SU-DHL-6 (cell line): ENCODE measurements at regions not wholly inside any gene's neighbourhood (a gene's known extent, or its start where the extent isn't known, plus 50 kb on each side); places are given as distances from the start of the nearest gene placed in this dataset.

ENCODE experiments used
- H2AFZ ChIP-seq: fragments of 200-600 bp; sonication (generic); 2 replicates; pipeline ENCODE4 v1.6.1; 2014; ENCODE audit warnings: low read depth, mild to moderate bottlenecking, moderate library complexity, mixed read lengths, antibody characterized with exemption, low read length; ENCODE audit not compliant: severe bottlenecking
- H3F3A ChIP-seq: fragments of 200-600 bp; shearing (Covaris generic); 2 replicates; pipeline ENCODE4 v1.6.0; 2016; ENCODE audit warnings: antibody characterized with exemption, mild to moderate bottlenecking; ENCODE audit not compliant: insufficient read depth
- H3K27ac ChIP-seq: fragments of 200-600 bp; sonication (generic); 2 replicates; pipeline ENCODE4 v1.5.1; 2016; ENCODE audit warnings: low read depth, mild to moderate bottlenecking, low read length, moderate library complexity, mixed read lengths
- H3K27me3 ChIP-seq: fragments of 200-600 bp; sonication (generic), shearing (Covaris generic); 2 replicates; pipeline ENCODE4 v1.6.0; 2014; ENCODE audit warnings: mild to moderate bottlenecking, low read length
- H3K36me3 ChIP-seq: fragments of 200-600 bp; sonication (generic); 2 replicates; pipeline ENCODE4 v1.6.1; 2014; ENCODE audit warnings: mild to moderate bottlenecking, low read length, mixed read lengths
- H3K4me2 ChIP-seq: fragments of 300-600, 200-600 bp; shearing (Covaris generic), sonication (generic); 2 replicates; pipeline ENCODE4 v1.6.0; 2014; ENCODE audit warnings: low read length, low read depth, mild to moderate bottlenecking; ENCODE audit not compliant: poor library complexity, severe bottlenecking
- H3K4me3 ChIP-seq: fragments of 200-600 bp; sonication (generic); 2 replicates; pipeline ENCODE4 v1.5.1; 2014; ENCODE audit warnings: antibody characterized with exemption, low read length, mild to moderate bottlenecking, mixed read lengths; ENCODE audit not compliant: insufficient read depth, poor library complexity, severe bottlenecking
- H3K79me2 ChIP-seq: fragments of 200-600 bp; sonication (generic); 2 replicates; pipeline ENCODE4 v1.6.1; 2014; ENCODE audit warnings: mild to moderate bottlenecking, low read length, moderate library complexity; ENCODE audit not compliant: insufficient read depth
- H3K9ac ChIP-seq: fragments of 200-600 bp; sonication (generic); 2 replicates; pipeline ENCODE4 v1.7.0; 2014; ENCODE audit warnings: mild to moderate bottlenecking, low read length
- H3K9me2 ChIP-seq: fragments of 200-600 bp; sonication (generic); replicated peaks from 2 replicates; pipeline ENCODE4 v1.6.1; 2014; ENCODE audit warnings: low read length; ENCODE audit not compliant: insufficient read depth
- H3K9me3 ChIP-seq: fragments of 200-600 bp; sonication (generic); 2 replicates; pipeline ENCODE4 v1.6.1; 2014; ENCODE audit warnings: low read length, mixed read lengths; ENCODE audit not compliant: insufficient read depth
- H4K20me1 ChIP-seq: fragments of 200-600 bp; sonication (generic); 2 replicates; pipeline ENCODE4 v1.6.1; 2014; ENCODE audit warnings: low read depth, mild to moderate bottlenecking, antibody characterized with exemption, low read length, moderate library complexity, mixed read lengths
- EZH2phosphoT487 ChIP-seq: fragments of 200-600 bp; sonication (generic), shearing (Covaris generic); conservative IDR thresholded peaks from 2 replicates; pipeline ENCODE4 v1.6.1; 2018; ENCODE audit warnings: mild to moderate bottlenecking, antibody characterized with exemption, low read length, moderate library complexity, mixed read lengths
- TF ChIP-seq, protein P1 (sequence below): fragments of 200-600 bp; sonication (generic); IDR thresholded peaks from one replicate; pipeline ENCODE4 v1.5.1; 2017; ENCODE audit warnings: antibody characterized with exemption, mild to moderate bottlenecking, low read length, moderate library complexity; ENCODE audit not compliant: insufficient read depth, poor library complexity, severe bottlenecking

DNA sequence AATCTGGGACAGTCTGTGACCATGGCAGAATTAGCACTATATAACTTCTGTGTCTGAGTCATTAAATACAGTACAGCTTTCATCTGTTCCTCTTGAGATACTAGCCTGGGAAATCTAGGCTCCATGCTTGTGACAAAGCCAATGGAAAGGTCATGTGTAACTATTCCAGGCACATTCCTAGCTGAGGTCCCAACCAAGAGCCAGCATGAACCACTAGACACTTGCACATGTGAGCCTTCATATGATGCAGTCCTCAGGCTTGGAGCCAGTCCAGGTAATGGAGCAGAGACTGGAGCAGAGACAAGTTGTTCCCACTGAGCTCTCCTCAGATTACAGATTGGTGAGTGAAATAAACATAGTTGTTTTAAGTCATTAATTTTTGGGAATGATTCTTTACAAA lies 412.4 kb upstream of the ZNF462 start:
- Histone ChIP-seq H4K20me1 (no peaks in the 10 kb centered on the region), H3K36me3 (no peaks in the 10 kb centered on the region), H3K4me3 (no peak overlapping the region), H3K79me2 (no peaks in the 10 kb centered on the region), H2AFZ (no peak overlapping the region), H3K27ac (no peak overlapping the region), H3K9me3 (no peaks in the 10 kb centered on the region), H3F3A (no peaks in the 10 kb centered on the region), H3K9me2 (no peaks in the 10 kb centered on the region), H3K4me2 (no peak overlapping the region), H3K9ac (no peak overlapping the region), H3K27me3 (no peaks in the 10 kb centered on the region)
- TF ChIP-seq EZH2phosphoT487, result no peak
- TF ChIP-seq, protein P1, sequence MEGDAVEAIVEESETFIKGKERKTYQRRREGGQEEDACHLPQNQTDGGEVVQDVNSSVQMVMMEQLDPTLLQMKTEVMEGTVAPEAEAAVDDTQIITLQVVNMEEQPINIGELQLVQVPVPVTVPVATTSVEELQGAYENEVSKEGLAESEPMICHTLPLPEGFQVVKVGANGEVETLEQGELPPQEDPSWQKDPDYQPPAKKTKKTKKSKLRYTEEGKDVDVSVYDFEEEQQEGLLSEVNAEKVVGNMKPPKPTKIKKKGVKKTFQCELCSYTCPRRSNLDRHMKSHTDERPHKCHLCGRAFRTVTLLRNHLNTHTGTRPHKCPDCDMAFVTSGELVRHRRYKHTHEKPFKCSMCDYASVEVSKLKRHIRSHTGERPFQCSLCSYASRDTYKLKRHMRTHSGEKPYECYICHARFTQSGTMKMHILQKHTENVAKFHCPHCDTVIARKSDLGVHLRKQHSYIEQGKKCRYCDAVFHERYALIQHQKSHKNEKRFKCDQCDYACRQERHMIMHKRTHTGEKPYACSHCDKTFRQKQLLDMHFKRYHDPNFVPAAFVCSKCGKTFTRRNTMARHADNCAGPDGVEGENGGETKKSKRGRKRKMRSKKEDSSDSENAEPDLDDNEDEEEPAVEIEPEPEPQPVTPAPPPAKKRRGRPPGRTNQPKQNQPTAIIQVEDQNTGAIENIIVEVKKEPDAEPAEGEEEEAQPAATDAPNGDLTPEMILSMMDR, result no peak

GRCh38 chr9:106451223-106451622 lies 411.7 kb upstream of the ZNF462 start:
- Histone ChIP-seq H3K4me2 (no peak overlapping the region), H3K27ac (no peak overlapping the region), H3K27me3 (no peaks in the 10 kb centered on the region), H3K79me2 (no peaks in the 10 kb centered on the region), H4K20me1 (no peaks in the 10 kb centered on the region), H3K36me3 (no peaks in the 10 kb centered on the region), H3F3A (no peaks in the 10 kb centered on the region), H3K9ac (no peak overlapping the region), H3K4me3 (no peak overlapping the region), H3K9me2 (no peaks in the 10 kb centered on the region), H3K9me3 (no peaks in the 10 kb centered on the region), H2AFZ (no peak overlapping the region)
- TF ChIP-seq EZH2phosphoT487, result no peak
- TF ChIP-seq, protein P1, result no peak

- Histone ChIP-seq H2AFZ (no peak overlapping the region), H3K9me3 (no peaks in the 10 kb centered on the region), H3F3A (no peaks in the 10 kb centered on the region), H3K4me3 (no peak overlapping the region), H3K27ac (no peak overlapping the region), H3K9me2 (no peaks in the 10 kb centered on the region), H3K9ac (no peak overlapping the region), H3K79me2 (no peaks in the 10 kb centered on the region), H3K36me3 (no peaks in the 10 kb centered on the region), H3K4me2 (no peak overlapping the region), H4K20me1 (no peaks in the 10 kb centered on the region), H3K27me3 (no peaks in the 10 kb centered on the region)
- TF ChIP-seq, protein P1, result no peak
- no peak for TF ChIP-seq EZH2phosphoT487
These were observed 406.4 kb upstream of the ZNF462 start for GRCh38 chr9:106456581-106456980.
